ENCODE measurements at regions not wholly inside any gene's neighbourhood (a gene's known extent, or its start where the extent isn't known, plus 50 kb on each side); places are given as distances from the start of the nearest gene placed in this dataset.

- DNase-seq, result no peak
- Histone ChIP-seq H3K9me3 (ENCODE audit: control insufficient read depth in 1 of 2, low read length in 2 of 2) (no peaks in the 10 kb centered on the region), H3K36me3 (ENCODE audit: insufficient read depth, low read length) (no peaks in the 10 kb centered on the region), H3K4me3 (ENCODE audit: low read length in 2 of 2) (no peak overlapping the region), H3K27me3 (ENCODE audit: insufficient read depth, low read length) (no peaks in the 10 kb centered on the region), H3K27ac (ENCODE audit: low read depth, low read length) (no peak overlapping the region), H3K4me1 (ENCODE audit: insufficient read depth, low read length) (no peaks in the 10 kb centered on the region)
- H3K27ac Mint-ChIP-seq, result no peak overlapping the region
- H3K4me1 Mint-ChIP-seq, result no peaks in the 10 kb centered on the region
- H3K9me3 Mint-ChIP-seq, result peaks cover 0 to 3% (median 0%) of the 10 kb centered on the region in 8 donors
- CTCF ChIA-PET (ENCODE audit: partially characterized antibody), result interaction anchor here (1.7 kb wide), 1 partner anchor 118 kb away, joined by 4 read pairs; no protein-coding TSS in a partner anchor
- POLR2A ChIA-PET (ENCODE audit: partially characterized antibody), result no interaction called here
- no peak overlapping the region for H3K4me3 Mint-ChIP-seq
- no peaks in the 10 kb centered on the region for H3K36me3 Mint-ChIP-seq
- intact Hi-C loops (cut with micrococcal nuclease), result no loop called here
- peaks cover 0 to 2% of the 10 kb centered on the region in 2 donors for H3K27me3 Mint-ChIP-seq
Measured at GRCh38 chr2:64369706-64370105, 84.3 kb upstream of the LGALSL start.

GRCh38 chr2:64371727-64372126 is 82.2 kb upstream of the LGALSL start:
- Histone ChIP-seq H3K9me3 (ENCODE audit: control insufficient read depth in 1 of 2, low read length in 2 of 2) (no peaks in the 10 kb centered on the region), H3K4me1 (ENCODE audit: insufficient read depth, low read length) (no peaks in the 10 kb centered on the region), H3K27ac (ENCODE audit: low read depth, low read length) (no peak overlapping the region), H3K27me3 (ENCODE audit: insufficient read depth, low read length) (no peaks in the 10 kb centered on the region), H3K4me3 (ENCODE audit: low read length in 2 of 2) (no peak overlapping the region), H3K36me3 (ENCODE audit: insufficient read depth, low read length) (no peaks in the 10 kb centered on the region)
- H3K9me3 Mint-ChIP-seq, result no peaks in the 10 kb centered on the region
- no peak for DNase-seq
- POLR2A ChIA-PET (ENCODE audit: partially characterized antibody), result no interaction called here
- no peaks in the 10 kb centered on the region for H3K36me3 Mint-ChIP-seq
- no peak overlapping the region for H3K4me3 Mint-ChIP-seq
- CTCF ChIA-PET (ENCODE audit: partially characterized antibody), result interaction anchor here (0.9 to 1.4 kb wide), 3 partner anchors 14 to 117 kb away, joined by 3 read pairs; no protein-coding TSS in a partner anchor
- H3K27ac Mint-ChIP-seq, result no peak overlapping the region
- H3K4me1 Mint-ChIP-seq, result no peaks in the 10 kb centered on the region
- H3K27me3 Mint-ChIP-seq, result peaks cover 0 to 2% of the 10 kb centered on the region in 2 donors
- intact Hi-C loops (cut with micrococcal nuclease), result no loop called here

- Mint-ChIP-seq H3K4me3 (no peak overlapping the region), H3K4me1 (peaks cover 0 to 2% (median 0%) of the 10 kb centered on the region in 4 donors), H3K36me3 (no peaks in the 10 kb centered on the region), H3K27ac (no peak overlapping the region), H3K9me3 (no peaks in the 10 kb centered on the region), H3K27me3 (peaks cover 0 to 1% of the 10 kb centered on the region in 2 donors)
- H3K4me3 ChIP-seq (ENCODE audit: low read length in 2 of 2), result no peak overlapping the region
- no peak for DNase-seq
- ChIA-PET CTCF (ENCODE audit: partially characterized antibody) (no interaction called here), POLR2A (ENCODE audit: partially characterized antibody) (no interaction called here)
- no peak overlapping the region for H3K27ac ChIP-seq (ENCODE audit: low read depth, low read length)
- intact Hi-C loops (cut with micrococcal nuclease), result no loop called here
- no peaks in the 10 kb centered on the region for H3K9me3 ChIP-seq (ENCODE audit: control insufficient read depth in 1 of 2, low read length in 2 of 2)
- H3K36me3 ChIP-seq (ENCODE audit: insufficient read depth, low read length), result no peaks in the 10 kb centered on the region
- no peaks in the 10 kb centered on the region for H3K4me1 ChIP-seq (ENCODE audit: insufficient read depth, low read length)
- H3K27me3 ChIP-seq (ENCODE audit: insufficient read depth, low read length), result no peaks in the 10 kb centered on the region
Measured at GRCh38 chr2:64374686-64375085, 79.3 kb upstream of the LGALSL start.

DNA sequence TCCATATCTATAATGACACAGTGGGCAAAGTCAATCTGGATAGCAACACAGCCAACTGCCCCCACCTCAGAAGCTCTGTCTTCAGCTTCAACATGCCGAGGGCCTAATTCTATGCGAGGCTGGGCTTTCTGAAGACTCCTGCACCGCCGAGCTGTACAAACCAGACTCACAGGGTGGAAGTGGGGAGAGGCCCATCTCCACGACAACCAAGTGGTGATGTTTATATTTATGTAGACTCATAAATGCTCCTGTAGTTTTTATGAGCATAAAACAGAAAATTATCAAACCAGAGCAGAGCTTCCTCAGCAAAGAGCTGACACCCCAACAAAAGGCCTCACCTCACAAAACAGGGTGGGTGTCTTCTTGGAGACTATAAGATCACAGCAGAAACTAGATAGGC is 77.0 kb upstream of the LGALSL start:
- H3K4me1 ChIP-seq (ENCODE audit: insufficient read depth, low read length), result no peaks in the 10 kb centered on the region
- no peak overlapping the region for H3K27ac ChIP-seq (ENCODE audit: low read depth, low read length)
- Mint-ChIP-seq H3K4me1 (peaks cover 0 to 2% (median 0%) of the 10 kb centered on the region in 4 donors), H3K4me3 (no peak overlapping the region), H3K36me3 (no peaks in the 10 kb centered on the region), H3K27ac (peak overlapping the region in 2 of 7 donors; percentile 16 to 86), H3K27me3 (peaks cover 1 to 6% of the 10 kb centered on the region in 2 donors), H3K9me3 (no peaks in the 10 kb centered on the region)
- H3K36me3 ChIP-seq (ENCODE audit: insufficient read depth, low read length), result no peaks in the 10 kb centered on the region
- DNase-seq, result no peak
- no peaks in the 10 kb centered on the region for H3K9me3 ChIP-seq (ENCODE audit: control insufficient read depth in 1 of 2, low read length in 2 of 2)
- intact Hi-C loops (cut with micrococcal nuclease), result no loop called here
- no peaks in the 10 kb centered on the region for H3K27me3 ChIP-seq (ENCODE audit: insufficient read depth, low read length)
- no peak overlapping the region for H3K4me3 ChIP-seq (ENCODE audit: low read length in 2 of 2)
- POLR2A ChIA-PET (ENCODE audit: partially characterized antibody), result no interaction called here
- CTCF ChIA-PET (ENCODE audit: partially characterized antibody), result no interaction called here

DNA sequence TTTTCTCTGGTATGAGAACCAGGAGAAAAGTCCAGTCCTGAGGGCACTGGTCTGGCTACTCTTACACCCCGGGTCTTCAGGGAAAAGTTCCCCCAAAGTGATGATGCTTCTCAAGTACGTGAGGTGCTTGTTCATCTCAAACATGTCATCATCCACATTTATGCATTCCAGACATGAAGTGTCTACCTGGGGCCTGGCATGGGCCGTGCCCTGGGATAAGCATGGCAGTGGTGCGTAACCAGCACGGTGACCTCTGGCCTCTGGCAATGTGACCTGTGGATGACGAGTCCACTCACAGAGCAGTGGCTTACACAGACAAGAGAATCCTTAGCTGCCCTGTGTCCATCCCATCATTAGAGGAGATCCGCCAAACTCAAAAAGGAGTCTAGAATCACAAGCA is 74.8 kb upstream of the LGALSL start:
- no peak overlapping the region for H3K4me3 ChIP-seq (ENCODE audit: low read length in 2 of 2)
- no peaks in the 10 kb centered on the region for H3K27me3 ChIP-seq (ENCODE audit: insufficient read depth, low read length)
- CTCF ChIA-PET (ENCODE audit: partially characterized antibody), result no interaction called here
- Mint-ChIP-seq H3K27ac (peak overlapping the region in 1 of 7 donors; percentile 12), H3K4me3 (no peak overlapping the region), H3K9me3 (no peaks in the 10 kb centered on the region), H3K27me3 (peaks cover 1 to 6% of the 10 kb centered on the region in 2 donors), H3K36me3 (no peaks in the 10 kb centered on the region), H3K4me1 (peaks cover 0 to 2% (median 0%) of the 10 kb centered on the region in 4 donors)
- H3K27ac ChIP-seq (ENCODE audit: low read depth, low read length), result no peak overlapping the region
- no peaks in the 10 kb centered on the region for H3K36me3 ChIP-seq (ENCODE audit: insufficient read depth, low read length)
- POLR2A ChIA-PET (ENCODE audit: partially characterized antibody), result no interaction called here
- no peaks in the 10 kb centered on the region for H3K4me1 ChIP-seq (ENCODE audit: insufficient read depth, low read length)
- DNase-seq, result no peak
- H3K9me3 ChIP-seq (ENCODE audit: control insufficient read depth in 1 of 2, low read length in 2 of 2), result no peaks in the 10 kb centered on the region
- intact Hi-C loops (cut with micrococcal nuclease), result no loop called here

DNA sequence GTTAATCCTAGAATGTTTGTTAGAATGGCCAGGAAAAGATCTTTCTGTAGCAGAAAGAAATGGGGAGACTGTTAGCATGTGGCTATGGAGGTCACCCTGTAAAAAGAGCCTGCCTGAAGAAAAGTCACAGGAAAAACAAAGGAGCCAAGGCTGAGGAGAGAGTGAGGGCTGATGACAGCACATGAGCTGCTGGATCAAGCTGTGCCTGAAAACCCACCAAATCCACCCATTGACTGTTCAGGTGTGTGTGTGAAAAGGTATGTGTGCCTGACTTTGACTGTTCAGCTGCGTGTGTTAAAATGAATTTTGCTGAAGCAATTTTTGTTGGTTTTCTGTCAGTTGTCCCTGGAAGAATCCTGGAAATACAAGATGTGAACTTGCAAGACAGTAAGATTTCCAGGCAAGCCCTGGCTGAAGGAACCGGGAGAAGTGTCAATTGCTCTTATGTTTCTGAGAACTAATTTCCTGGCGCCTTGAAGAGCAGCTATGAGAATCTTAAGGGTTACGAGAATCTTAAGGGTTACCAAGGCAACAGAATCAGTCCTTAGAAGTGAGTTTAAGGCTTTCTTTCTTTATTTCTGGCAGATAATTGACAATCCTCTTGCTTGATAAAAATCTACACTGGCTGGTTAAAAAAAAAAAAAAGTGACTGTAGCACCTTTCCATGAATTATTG is 73.0 kb upstream of the LGALSL start:
- Mint-ChIP-seq H3K4me3 (no peak overlapping the region), H3K27ac (no peak overlapping the region), H3K4me1 (peaks cover 0 to 2% (median 0%) of the 10 kb centered on the region in 4 donors), H3K36me3 (no peaks in the 10 kb centered on the region), H3K9me3 (no peaks in the 10 kb centered on the region), H3K27me3 (peaks cover 3 to 7% of the 10 kb centered on the region in 2 donors)
- DNase-seq, result no peak
- intact Hi-C loops (cut with micrococcal nuclease), result no loop called here
- Histone ChIP-seq H3K9me3 (ENCODE audit: control insufficient read depth in 1 of 2, low read length in 2 of 2) (no peaks in the 10 kb centered on the region), H3K36me3 (ENCODE audit: insufficient read depth, low read length) (no peaks in the 10 kb centered on the region), H3K27ac (ENCODE audit: low read depth, low read length) (no peak overlapping the region), H3K27me3 (ENCODE audit: insufficient read depth, low read length) (no peaks in the 10 kb centered on the region), H3K4me1 (ENCODE audit: insufficient read depth, low read length) (no peaks in the 10 kb centered on the region), H3K4me3 (ENCODE audit: low read length in 2 of 2) (no peak overlapping the region)
- ChIA-PET POLR2A (ENCODE audit: partially characterized antibody) (no interaction called here), CTCF (ENCODE audit: partially characterized antibody) (no interaction called here)

DNA sequence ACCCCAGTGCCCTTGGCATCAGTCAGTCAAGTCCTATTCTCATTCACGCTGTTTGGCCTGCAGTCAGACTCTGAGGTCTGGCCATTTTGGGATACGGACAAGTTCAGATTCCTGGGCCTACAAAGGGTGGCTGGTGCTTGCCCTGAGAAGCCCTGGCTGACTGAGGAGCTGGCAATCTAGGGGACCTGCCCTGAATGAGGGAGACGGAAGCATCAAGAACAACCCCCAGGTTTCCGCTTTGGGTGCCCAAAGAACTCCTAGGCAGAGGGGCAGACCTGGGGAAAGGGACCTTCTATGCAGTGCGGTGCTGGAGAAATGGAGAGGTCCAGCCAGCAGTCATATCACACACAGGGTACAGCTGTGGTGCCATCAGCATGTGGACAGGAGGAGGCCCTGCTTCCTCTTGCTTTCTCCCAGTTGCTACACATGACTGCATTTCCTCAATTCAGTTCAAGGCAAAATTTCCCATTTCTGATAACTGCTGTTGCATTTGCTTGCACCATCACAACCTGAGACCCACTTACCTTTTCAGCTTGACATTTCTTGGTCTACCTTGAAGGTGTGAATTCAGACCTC is 70.9 kb upstream of the LGALSL start:
- Mint-ChIP-seq H3K36me3 (no peaks in the 10 kb centered on the region), H3K4me1 (no peaks in the 10 kb centered on the region), H3K4me3 (no peak overlapping the region), H3K27ac (no peak overlapping the region), H3K27me3 (peaks cover 2 to 7% of the 10 kb centered on the region in 2 donors), H3K9me3 (peaks cover 0 to 2% (median 0%) of the 10 kb centered on the region in 8 donors)
- Histone ChIP-seq H3K9me3 (ENCODE audit: control insufficient read depth in 1 of 2, low read length in 2 of 2) (no peaks in the 10 kb centered on the region), H3K36me3 (ENCODE audit: insufficient read depth, low read length) (no peaks in the 10 kb centered on the region), H3K27me3 (ENCODE audit: insufficient read depth, low read length) (no peaks in the 10 kb centered on the region), H3K4me3 (ENCODE audit: low read length in 2 of 2) (no peak overlapping the region), H3K27ac (ENCODE audit: low read depth, low read length) (no peak overlapping the region), H3K4me1 (ENCODE audit: insufficient read depth, low read length) (no peaks in the 10 kb centered on the region)
- intact Hi-C loops (cut with micrococcal nuclease), result no loop called here
- DNase-seq, result no peak
- ChIA-PET CTCF (ENCODE audit: partially characterized antibody) (no interaction called here), POLR2A (ENCODE audit: partially characterized antibody) (no interaction called here)
